ENCODE measurements at regions not wholly inside any gene's neighbourhood (a gene's known extent, or its start where the extent isn't known, plus 50 kb on each side); places are given as distances from the start of the nearest gene placed in this dataset.

DNA sequence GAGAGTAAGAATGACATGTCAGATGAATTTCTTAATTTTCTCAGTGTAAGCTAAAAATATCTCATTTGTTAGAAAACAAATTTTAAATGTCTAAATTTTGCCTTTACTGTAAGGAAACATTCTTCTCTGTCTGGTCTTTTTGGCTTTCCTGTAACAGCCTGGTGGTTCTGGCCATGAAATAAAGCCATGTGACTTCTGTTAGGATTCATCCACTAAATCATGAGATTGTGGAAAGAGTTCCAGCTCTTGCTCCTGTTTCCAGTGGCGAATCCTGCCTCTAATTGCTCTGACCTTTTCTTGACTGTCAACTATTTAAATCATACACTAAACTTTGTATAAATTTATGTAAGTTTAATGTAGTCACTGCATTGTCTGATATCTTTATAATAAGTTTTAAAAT lies 398.5 kb upstream of the AKR1E2 start:
- no peak for TF ChIP-seq POLR2A (IDR thresholded peaks at IDR 0.05; ENCODE audit: extremely low read depth, insufficient read length)
- TF ChIP-seq, protein P1, sequence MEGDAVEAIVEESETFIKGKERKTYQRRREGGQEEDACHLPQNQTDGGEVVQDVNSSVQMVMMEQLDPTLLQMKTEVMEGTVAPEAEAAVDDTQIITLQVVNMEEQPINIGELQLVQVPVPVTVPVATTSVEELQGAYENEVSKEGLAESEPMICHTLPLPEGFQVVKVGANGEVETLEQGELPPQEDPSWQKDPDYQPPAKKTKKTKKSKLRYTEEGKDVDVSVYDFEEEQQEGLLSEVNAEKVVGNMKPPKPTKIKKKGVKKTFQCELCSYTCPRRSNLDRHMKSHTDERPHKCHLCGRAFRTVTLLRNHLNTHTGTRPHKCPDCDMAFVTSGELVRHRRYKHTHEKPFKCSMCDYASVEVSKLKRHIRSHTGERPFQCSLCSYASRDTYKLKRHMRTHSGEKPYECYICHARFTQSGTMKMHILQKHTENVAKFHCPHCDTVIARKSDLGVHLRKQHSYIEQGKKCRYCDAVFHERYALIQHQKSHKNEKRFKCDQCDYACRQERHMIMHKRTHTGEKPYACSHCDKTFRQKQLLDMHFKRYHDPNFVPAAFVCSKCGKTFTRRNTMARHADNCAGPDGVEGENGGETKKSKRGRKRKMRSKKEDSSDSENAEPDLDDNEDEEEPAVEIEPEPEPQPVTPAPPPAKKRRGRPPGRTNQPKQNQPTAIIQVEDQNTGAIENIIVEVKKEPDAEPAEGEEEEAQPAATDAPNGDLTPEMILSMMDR (IDR thresholded peaks at IDR 0.05; ENCODE audit: low read depth, low read length), result no peak

Data from NB4 (cell line).